Skeletal muscle tissue (tissue), 3 donors: ENCODE measurements at regions not wholly inside any gene's neighbourhood (a gene's known extent, or its start where the extent isn't known, plus 50 kb on each side); places are given as distances from the start of the nearest gene placed in this dataset.

Experiments used
- H3K27ac ChIP-seq: one replicate; pipeline ENCODE4 v1.7.0; 2013; ENCODE audit warnings: mild to moderate bottlenecking, low read depth, low read length, inconsistent platforms
- H3K27me3 ChIP-seq, 3 donors: one replicate each; pipeline ENCODE4 v1.7.0; 2013; ENCODE audit warnings: low read length in 3 of 3; ENCODE audit not compliant: control insufficient read depth in 3 of 3, insufficient read depth in 3 of 3
- H3K36me3 ChIP-seq, 3 donors: one replicate each; pipeline ENCODE4 v1.7.0; 2013; ENCODE audit warnings: low read length in 3 of 3; ENCODE audit not compliant: control insufficient read depth in 3 of 3, insufficient read depth in 3 of 3
- H3K4me1 ChIP-seq, 3 donors: one replicate each; pipeline ENCODE4 v1.7.0; 2013; ENCODE audit warnings: low read length in 3 of 3, mild to moderate bottlenecking in 3 of 3; ENCODE audit not compliant: control insufficient read depth in 3 of 3, insufficient read depth in 3 of 3
- H3K4me3 ChIP-seq, 3 donors: one replicate each; pipeline ENCODE4 v1.7.0; 2013; ENCODE audit warnings: low read length in 3 of 3
- H3K9ac ChIP-seq, 3 donors: one replicate each; pipeline ENCODE4 v1.7.0; 2013; ENCODE audit warnings: low read length in 3 of 3, mild to moderate bottlenecking in 3 of 3, moderate library complexity in 2 of 3, low read depth in 1 of 3
- H3K9me3 ChIP-seq, 3 donors: one replicate each; pipeline ENCODE4 v1.7.0; 2013; ENCODE audit warnings: low read length in 3 of 3; ENCODE audit not compliant: control insufficient read depth in 3 of 3
- donor health status: Osteomylitis.

- no peaks in the 10 kb centered on the region for H3K4me1 ChIP-seq
- H3K27ac ChIP-seq: no peak overlapping the region
- H3K36me3 ChIP-seq: no peaks in the 10 kb centered on the region
- no peaks in the 10 kb centered on the region for H3K27me3 ChIP-seq
- H3K4me3 ChIP-seq: no peak overlapping the region
- no peaks in the 10 kb centered on the region for H3K9me3 ChIP-seq
- H3K9ac ChIP-seq: no peak overlapping the region
Measured at GRCh38 chr14:42192738-42193653, 586.3 kb downstream of the LRFN5 start.

- H3K9me3 ChIP-seq: no peaks in the 10 kb centered on the region
- no peaks in the 10 kb centered on the region for H3K4me1 ChIP-seq
- H3K36me3 ChIP-seq: no peaks in the 10 kb centered on the region
- no peak overlapping the region for H3K4me3 ChIP-seq
- H3K9ac ChIP-seq: no peak overlapping the region
- H3K27ac ChIP-seq: no peak overlapping the region
- H3K27me3 ChIP-seq: no peaks in the 10 kb centered on the region
Measured at GRCh38 chr14:42190744-42191143, 584.1 kb downstream of the LRFN5 start.

- no peak overlapping the region for H3K4me3 ChIP-seq
- no peaks in the 10 kb centered on the region for H3K36me3 ChIP-seq
- no peak overlapping the region for H3K9ac ChIP-seq
- H3K27me3 ChIP-seq: no peaks in the 10 kb centered on the region
- H3K9me3 ChIP-seq: no peaks in the 10 kb centered on the region
- H3K27ac ChIP-seq: no peak overlapping the region
- H3K4me1 ChIP-seq: no peaks in the 10 kb centered on the region
Measured at GRCh38 chr14:42187846-42188245, 581.2 kb downstream of the LRFN5 start.

GRCh38 chr14:42185718-42186117 lies 579.0 kb downstream of the LRFN5 start:
- H3K4me1 ChIP-seq: no peaks in the 10 kb centered on the region
- no peak overlapping the region for H3K9ac ChIP-seq
- no peak overlapping the region for H3K4me3 ChIP-seq
- H3K27me3 ChIP-seq: no peaks in the 10 kb centered on the region
- no peak overlapping the region for H3K27ac ChIP-seq
- H3K36me3 ChIP-seq: no peaks in the 10 kb centered on the region
- H3K9me3 ChIP-seq: no peaks in the 10 kb centered on the region

- Histone ChIP-seq H3K9ac (no peak overlapping the region), H3K4me1 (no peaks in the 10 kb centered on the region), H3K9me3 (no peaks in the 10 kb centered on the region), H3K27me3 (no peaks in the 10 kb centered on the region), H3K27ac (no peak overlapping the region), H3K4me3 (no peak overlapping the region), H3K36me3 (no peaks in the 10 kb centered on the region)
Measured at GRCh38 chr14:42174357-42174756, 567.7 kb downstream of the LRFN5 start.

- no peak overlapping the region for H3K9ac ChIP-seq
- H3K4me1 ChIP-seq: no peaks in the 10 kb centered on the region
- no peaks in the 10 kb centered on the region for H3K36me3 ChIP-seq
- H3K27me3 ChIP-seq: no peaks in the 10 kb centered on the region
- H3K9me3 ChIP-seq: no peaks in the 10 kb centered on the region
- no peak overlapping the region for H3K27ac ChIP-seq
- no peak overlapping the region for H3K4me3 ChIP-seq
Measured at GRCh38 chr14:42173206-42173605, 566.5 kb downstream of the LRFN5 start.

GRCh38 chr14:42172304-42172703 lies 565.6 kb downstream of the LRFN5 start:
- no peak overlapping the region for H3K4me3 ChIP-seq
- no peaks in the 10 kb centered on the region for H3K36me3 ChIP-seq
- H3K4me1 ChIP-seq: no peaks in the 10 kb centered on the region
- H3K27ac ChIP-seq: no peak overlapping the region
- H3K27me3 ChIP-seq: no peaks in the 10 kb centered on the region
- no peaks in the 10 kb centered on the region for H3K9me3 ChIP-seq
- no peak overlapping the region for H3K9ac ChIP-seq

- H3K4me3 ChIP-seq: no peak overlapping the region
- no peaks in the 10 kb centered on the region for H3K4me1 ChIP-seq
- H3K27ac ChIP-seq: no peak overlapping the region
- no peaks in the 10 kb centered on the region for H3K27me3 ChIP-seq
- no peaks in the 10 kb centered on the region for H3K9me3 ChIP-seq
- H3K9ac ChIP-seq: no peak overlapping the region
- H3K36me3 ChIP-seq: no peaks in the 10 kb centered on the region
Measured at GRCh38 chr14:42163136-42163535, 556.5 kb downstream of the LRFN5 start.

- Histone ChIP-seq H3K27me3 (no peaks in the 10 kb centered on the region), H3K9me3 (no peaks in the 10 kb centered on the region), H3K36me3 (no peaks in the 10 kb centered on the region), H3K4me3 (no peak overlapping the region), H3K9ac (no peak overlapping the region), H3K27ac (no peak overlapping the region), H3K4me1 (no peaks in the 10 kb centered on the region)
Measured at GRCh38 chr14:42159138-42159537, 552.5 kb downstream of the LRFN5 start.

- Histone ChIP-seq H3K27ac (no peak overlapping the region), H3K4me3 (no peak overlapping the region), H3K27me3 (no peaks in the 10 kb centered on the region), H3K4me1 (no peaks in the 10 kb centered on the region), H3K36me3 (no peaks in the 10 kb centered on the region), H3K9me3 (no peaks in the 10 kb centered on the region), H3K9ac (no peak overlapping the region)
Measured at GRCh38 chr14:42149609-42150261, 543.1 kb downstream of the LRFN5 start.
